Parathyroid adenoma (tissue), 2 donors: ENCODE measurements at regions not wholly inside any gene's neighbourhood (a gene's known extent, or its start where the extent isn't known, plus 50 kb on each side); places are given as distances from the start of the nearest gene placed in this dataset.

Experiments used
- H2AFZ ChIP-seq: fragments of 300-600 bp; sonication (generic); one replicate; pipeline ENCODE4 v1.7.0; 2017; ENCODE audit warnings: antibody characterized with exemption, mild to moderate bottlenecking
- H3K27ac ChIP-seq: fragments of 300-600 bp; sonication (generic); one replicate; pipeline ENCODE4 v1.7.0; 2017
- H3K27me3 ChIP-seq: fragments of 300-600 bp; sonication (generic); one replicate; pipeline ENCODE4 v1.7.0; 2017; ENCODE audit warnings: low read length; ENCODE audit not compliant: control insufficient read depth, insufficient read depth
- H3K36me3 ChIP-seq: fragments of 300-600 bp; sonication (generic); one replicate; pipeline ENCODE4 v1.7.0; 2017; ENCODE audit warnings: low read length; ENCODE audit not compliant: control insufficient read depth, insufficient read depth
- H3K4me1 ChIP-seq: fragments of 300-600 bp; sonication (generic); one replicate; pipeline ENCODE4 v1.7.0; 2017; ENCODE audit warnings: control low read depth
- H3K4me2 ChIP-seq: fragments of 300-600 bp; sonication (generic); one replicate; pipeline ENCODE4 v1.7.0; 2017; ENCODE audit warnings: low read length
- H3K4me3 ChIP-seq: fragments of 300-600 bp; sonication (generic); one replicate; pipeline ENCODE4 v1.7.0; 2017; ENCODE audit warnings: low read depth, low read length
- H3K79me2 ChIP-seq: fragments of 300-600 bp; sonication (generic); one replicate; pipeline ENCODE4 v1.7.0; 2017; ENCODE audit warnings: control low read depth
- H3K9ac ChIP-seq: fragments of 300-600 bp; sonication (generic); one replicate; pipeline ENCODE4 v1.7.0; 2017; ENCODE audit warnings: mild to moderate bottlenecking
- H3K9me3 ChIP-seq: fragments of 300-600 bp; sonication (generic); one replicate; pipeline ENCODE4 v1.7.0; 2017; ENCODE audit warnings: low read length; ENCODE audit not compliant: control insufficient read depth
- CTCF ChIP-seq: fragments of 300-600 bp; sonication (generic); IDR thresholded peaks from one replicate; pipeline ENCODE4 v1.7.0; 2017; ENCODE audit warnings: antibody characterized with exemption, mild to moderate bottlenecking
- donor health status: primary hyperparathyroidism.

- Histone ChIP-seq H3K4me2 (no peak overlapping the region), H3K27me3 (no peaks in the 10 kb centered on the region), H3K27ac (no peak overlapping the region), H2AFZ (no peak overlapping the region), H3K36me3 (no peaks in the 10 kb centered on the region), H3K9me3 (no peaks in the 10 kb centered on the region), H3K4me3 (no peak overlapping the region), H3K79me2 (no peaks in the 10 kb centered on the region), H3K9ac (no peak overlapping the region), H3K4me1 (no peaks in the 10 kb centered on the region)
- no peak for TF ChIP-seq CTCF
Observed at GRCh38 chr10:109025172-109025571, 898.1 kb downstream of the XPNPEP1 start.

GRCh38 chr10:109022417-109023049 lies 900.8 kb downstream of the XPNPEP1 start:
- H3K9ac ChIP-seq, result no peak overlapping the region
- no peaks in the 10 kb centered on the region for H3K4me1 ChIP-seq
- H3K4me2 ChIP-seq, result no peak overlapping the region
- H3K27me3 ChIP-seq, result no peaks in the 10 kb centered on the region
- no peaks in the 10 kb centered on the region for H3K9me3 ChIP-seq
- TF ChIP-seq CTCF, result no peak
- H3K27ac ChIP-seq, result no peak overlapping the region
- H2AFZ ChIP-seq, result no peak overlapping the region
- H3K4me3 ChIP-seq, result no peak overlapping the region
- no peaks in the 10 kb centered on the region for H3K36me3 ChIP-seq
- H3K79me2 ChIP-seq, result no peaks in the 10 kb centered on the region

DNA sequence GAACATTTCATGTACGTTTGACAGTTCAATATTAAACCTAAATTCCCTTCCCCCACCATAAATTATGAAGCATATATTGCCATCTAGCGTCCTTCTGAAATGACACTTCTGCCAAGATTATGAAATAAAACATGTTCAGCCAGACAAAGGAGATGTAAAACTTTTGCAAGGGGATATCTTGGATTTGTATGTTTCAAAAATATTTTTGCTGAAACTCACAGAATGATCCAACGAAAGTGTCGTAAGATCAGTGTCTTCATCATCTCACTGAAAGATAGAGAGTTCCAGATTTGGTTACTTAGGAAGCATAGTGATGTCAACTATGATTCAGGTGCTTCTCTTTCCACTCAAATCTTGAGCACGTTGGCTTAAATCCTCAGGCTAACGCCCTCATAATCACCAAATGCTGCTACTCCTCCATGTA lies 904.3 kb downstream of the XPNPEP1 start:
- H3K4me1 ChIP-seq, result no peaks in the 10 kb centered on the region
- no peak overlapping the region for H3K27ac ChIP-seq
- H3K9ac ChIP-seq, result no peak overlapping the region
- H3K27me3 ChIP-seq, result no peaks in the 10 kb centered on the region
- H2AFZ ChIP-seq, result no peak overlapping the region
- no peak overlapping the region for H3K4me2 ChIP-seq
- H3K9me3 ChIP-seq, result no peaks in the 10 kb centered on the region
- no peak overlapping the region for H3K4me3 ChIP-seq
- no peak for TF ChIP-seq CTCF
- H3K36me3 ChIP-seq, result no peaks in the 10 kb centered on the region
- no peaks in the 10 kb centered on the region for H3K79me2 ChIP-seq

GRCh38 chr10:109007514-109007913 lies 915.8 kb downstream of the XPNPEP1 start:
- H3K27ac ChIP-seq, result no peak overlapping the region
- no peak overlapping the region for H3K4me2 ChIP-seq
- no peak overlapping the region for H3K9ac ChIP-seq
- no peaks in the 10 kb centered on the region for H3K9me3 ChIP-seq
- H2AFZ ChIP-seq, result no peak overlapping the region
- H3K4me3 ChIP-seq, result no peak overlapping the region
- no peaks in the 10 kb centered on the region for H3K79me2 ChIP-seq
- H3K27me3 ChIP-seq, result no peaks in the 10 kb centered on the region
- no peaks in the 10 kb centered on the region for H3K36me3 ChIP-seq
- H3K4me1 ChIP-seq, result no peaks in the 10 kb centered on the region
- no peak for TF ChIP-seq CTCF

DNA sequence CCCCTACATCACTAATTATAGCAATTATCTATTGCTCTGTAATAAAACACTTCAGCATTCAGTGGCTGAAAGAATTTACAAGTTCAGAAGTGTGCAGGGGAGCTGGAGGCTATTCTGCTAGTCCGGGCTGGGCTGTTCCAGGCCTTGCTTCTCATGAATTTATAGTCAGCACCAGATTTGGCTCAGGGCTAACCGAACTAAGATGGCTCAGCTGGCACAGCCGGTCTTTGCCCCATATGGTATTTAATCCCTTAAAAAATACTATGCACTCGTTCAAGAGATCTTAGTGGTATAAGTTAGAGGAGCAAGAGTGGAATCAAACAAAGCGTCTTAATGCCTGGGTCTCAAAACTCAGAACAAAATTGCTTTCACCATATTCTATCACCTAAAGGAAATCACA lies 932.9 kb downstream of the XPNPEP1 start:
- no peak overlapping the region for H3K4me2 ChIP-seq
- H3K27me3 ChIP-seq, result no peaks in the 10 kb centered on the region
- H3K4me3 ChIP-seq, result no peak overlapping the region
- H3K79me2 ChIP-seq, result no peaks in the 10 kb centered on the region
- H3K9me3 ChIP-seq, result no peaks in the 10 kb centered on the region
- TF ChIP-seq CTCF, result no peak
- H3K27ac ChIP-seq, result no peak overlapping the region
- H3K4me1 ChIP-seq, result no peaks in the 10 kb centered on the region
- no peak overlapping the region for H2AFZ ChIP-seq
- H3K9ac ChIP-seq, result no peak overlapping the region
- H3K36me3 ChIP-seq, result no peaks in the 10 kb centered on the region
